DND-41 (cell line): ENCODE measurements at regions not wholly inside any gene's neighbourhood (a gene's known extent, or its start where the extent isn't known, plus 50 kb on each side); places are given as distances from the start of the nearest gene placed in this dataset.

Experiments used
- EZH2 ChIP-seq: IDR thresholded peaks from 3 replicates; pipeline ENCODE4 v1.6.1; 2012; ENCODE audit warnings: borderline replicate concordance, low read depth, mild to moderate bottlenecking, moderate library complexity, low read length, inconsistent platforms; ENCODE audit not compliant: severe bottlenecking
- TF ChIP-seq, protein P1 (sequence below): IDR thresholded peaks from 2 replicates; pipeline ENCODE4 v1.5.1; 2012; ENCODE audit warnings: borderline replicate concordance, low read length, moderate library complexity, mild to moderate bottlenecking; ENCODE audit not compliant: poor library complexity, severe bottlenecking; ENCODE audit errors: extremely low read depth

DNA sequence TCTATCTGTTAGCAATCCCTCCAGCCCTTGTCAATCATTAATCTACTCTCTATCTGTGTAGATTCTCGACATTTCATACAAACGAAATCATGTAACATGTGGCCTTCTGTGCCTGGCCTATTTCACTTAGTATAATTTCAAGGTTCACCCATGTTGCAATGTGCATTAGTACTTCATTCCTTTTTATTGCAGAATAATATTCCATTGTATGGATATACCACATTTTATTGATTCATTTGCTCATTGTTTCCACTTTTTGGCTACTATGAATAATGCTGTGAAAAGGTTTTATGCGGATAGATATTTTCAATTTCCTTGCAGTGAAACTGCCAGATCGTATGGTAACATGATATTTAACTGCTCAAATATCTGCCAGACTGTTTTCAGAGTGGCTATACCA lies 100.1 kb downstream of the MIAT start:
- TF ChIP-seq, protein P1, sequence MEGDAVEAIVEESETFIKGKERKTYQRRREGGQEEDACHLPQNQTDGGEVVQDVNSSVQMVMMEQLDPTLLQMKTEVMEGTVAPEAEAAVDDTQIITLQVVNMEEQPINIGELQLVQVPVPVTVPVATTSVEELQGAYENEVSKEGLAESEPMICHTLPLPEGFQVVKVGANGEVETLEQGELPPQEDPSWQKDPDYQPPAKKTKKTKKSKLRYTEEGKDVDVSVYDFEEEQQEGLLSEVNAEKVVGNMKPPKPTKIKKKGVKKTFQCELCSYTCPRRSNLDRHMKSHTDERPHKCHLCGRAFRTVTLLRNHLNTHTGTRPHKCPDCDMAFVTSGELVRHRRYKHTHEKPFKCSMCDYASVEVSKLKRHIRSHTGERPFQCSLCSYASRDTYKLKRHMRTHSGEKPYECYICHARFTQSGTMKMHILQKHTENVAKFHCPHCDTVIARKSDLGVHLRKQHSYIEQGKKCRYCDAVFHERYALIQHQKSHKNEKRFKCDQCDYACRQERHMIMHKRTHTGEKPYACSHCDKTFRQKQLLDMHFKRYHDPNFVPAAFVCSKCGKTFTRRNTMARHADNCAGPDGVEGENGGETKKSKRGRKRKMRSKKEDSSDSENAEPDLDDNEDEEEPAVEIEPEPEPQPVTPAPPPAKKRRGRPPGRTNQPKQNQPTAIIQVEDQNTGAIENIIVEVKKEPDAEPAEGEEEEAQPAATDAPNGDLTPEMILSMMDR = no peak
- TF ChIP-seq EZH2 = no peak
